GM12874 (cell line): ENCODE measurements at regions not wholly inside any gene's neighbourhood (a gene's known extent, or its start where the extent isn't known, plus 50 kb on each side); places are given as distances from the start of the nearest gene placed in this dataset.

Source experiments
- TF ChIP-seq, protein P1 (sequence below): IDR thresholded peaks from 2 replicates; pipeline ENCODE4 v1.5.1; 2011; ENCODE audit warnings: low read depth, mild to moderate bottlenecking, control low read depth, low read length, moderate library complexity; ENCODE audit not compliant: insufficient read depth

DNA sequence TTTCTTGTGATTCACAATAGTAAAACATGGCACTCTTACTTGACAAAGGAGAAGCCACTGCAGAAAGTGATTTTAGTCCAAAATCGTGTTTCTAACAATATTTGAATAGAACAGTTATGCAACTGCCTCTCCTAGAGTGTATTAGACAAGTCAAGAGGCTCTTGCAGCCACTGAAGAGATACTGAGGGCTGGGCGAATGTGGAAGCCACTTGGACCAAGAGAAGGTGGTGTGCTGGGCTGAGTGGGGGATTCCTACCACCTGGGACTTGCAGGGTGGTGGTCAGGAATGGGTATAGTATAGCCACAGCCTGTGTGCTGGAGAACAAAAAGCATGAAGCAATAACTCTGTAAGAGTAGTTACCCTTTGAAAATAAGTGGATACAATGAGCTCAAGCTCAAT lies 223.8 kb upstream of the DNAJC19 start:
- TF ChIP-seq, protein P1, sequence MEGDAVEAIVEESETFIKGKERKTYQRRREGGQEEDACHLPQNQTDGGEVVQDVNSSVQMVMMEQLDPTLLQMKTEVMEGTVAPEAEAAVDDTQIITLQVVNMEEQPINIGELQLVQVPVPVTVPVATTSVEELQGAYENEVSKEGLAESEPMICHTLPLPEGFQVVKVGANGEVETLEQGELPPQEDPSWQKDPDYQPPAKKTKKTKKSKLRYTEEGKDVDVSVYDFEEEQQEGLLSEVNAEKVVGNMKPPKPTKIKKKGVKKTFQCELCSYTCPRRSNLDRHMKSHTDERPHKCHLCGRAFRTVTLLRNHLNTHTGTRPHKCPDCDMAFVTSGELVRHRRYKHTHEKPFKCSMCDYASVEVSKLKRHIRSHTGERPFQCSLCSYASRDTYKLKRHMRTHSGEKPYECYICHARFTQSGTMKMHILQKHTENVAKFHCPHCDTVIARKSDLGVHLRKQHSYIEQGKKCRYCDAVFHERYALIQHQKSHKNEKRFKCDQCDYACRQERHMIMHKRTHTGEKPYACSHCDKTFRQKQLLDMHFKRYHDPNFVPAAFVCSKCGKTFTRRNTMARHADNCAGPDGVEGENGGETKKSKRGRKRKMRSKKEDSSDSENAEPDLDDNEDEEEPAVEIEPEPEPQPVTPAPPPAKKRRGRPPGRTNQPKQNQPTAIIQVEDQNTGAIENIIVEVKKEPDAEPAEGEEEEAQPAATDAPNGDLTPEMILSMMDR, result no peak

DNA sequence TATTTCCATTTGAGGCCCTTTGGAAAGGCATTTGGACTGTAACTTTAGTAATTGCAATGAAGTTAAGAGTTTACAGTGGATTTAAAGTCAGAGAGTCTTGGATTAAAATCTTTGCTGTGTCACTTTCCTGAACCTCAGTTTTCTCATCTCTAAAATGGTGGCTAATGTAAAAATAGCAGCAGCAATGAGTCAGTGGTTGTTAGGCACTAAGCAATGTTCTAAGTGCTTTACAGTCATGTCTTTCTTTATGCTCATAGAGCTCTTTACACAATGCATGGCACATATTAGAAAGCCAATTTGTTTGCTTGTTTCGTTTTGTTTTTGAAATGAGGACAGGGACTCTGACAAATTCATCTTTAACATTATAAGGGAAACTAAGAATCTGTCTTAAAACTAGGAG lies 222.7 kb upstream of the DNAJC19 start:
- TF ChIP-seq, protein P1, result no peak

DNA sequence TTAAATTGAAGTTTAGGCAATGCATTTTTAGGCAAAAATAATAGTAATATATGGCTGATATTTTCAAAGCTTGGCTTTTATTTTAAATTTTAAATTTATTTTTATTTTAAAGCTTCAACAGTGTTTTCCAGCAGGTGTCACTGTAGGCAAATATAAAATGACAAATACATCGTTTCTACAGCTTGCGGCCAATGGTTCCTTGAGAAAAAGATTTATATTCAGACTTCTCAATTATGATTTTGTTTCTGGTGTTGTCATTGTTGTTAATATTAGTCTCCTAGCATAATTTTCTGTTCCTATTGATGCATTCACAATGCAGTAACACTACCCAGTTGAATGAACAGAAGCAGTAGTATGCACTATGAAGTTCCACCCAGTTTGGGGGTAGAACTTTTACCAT lies 220.7 kb upstream of the DNAJC19 start:
- TF ChIP-seq, protein P1, result no peak

DNA sequence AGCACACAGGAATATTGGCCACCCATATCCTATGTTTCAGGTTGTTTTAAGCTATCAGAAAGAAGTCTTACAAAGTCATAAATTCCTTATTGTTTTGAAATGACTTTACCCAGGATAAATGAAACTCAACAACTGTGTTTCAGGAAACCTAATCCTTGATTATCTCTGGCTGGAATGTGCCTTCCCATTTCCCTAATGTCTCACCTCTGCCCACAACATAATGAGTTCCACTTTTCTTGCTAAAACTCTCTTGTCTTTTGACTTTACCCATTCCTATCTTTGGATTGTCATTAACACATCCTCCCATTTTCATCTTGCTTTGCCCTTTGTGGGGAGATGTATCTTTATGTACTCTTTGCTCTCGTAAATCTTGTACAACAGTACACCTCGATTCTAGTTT lies 200.0 kb upstream of the DNAJC19 start:
- TF ChIP-seq, protein P1, result no peak

DNA sequence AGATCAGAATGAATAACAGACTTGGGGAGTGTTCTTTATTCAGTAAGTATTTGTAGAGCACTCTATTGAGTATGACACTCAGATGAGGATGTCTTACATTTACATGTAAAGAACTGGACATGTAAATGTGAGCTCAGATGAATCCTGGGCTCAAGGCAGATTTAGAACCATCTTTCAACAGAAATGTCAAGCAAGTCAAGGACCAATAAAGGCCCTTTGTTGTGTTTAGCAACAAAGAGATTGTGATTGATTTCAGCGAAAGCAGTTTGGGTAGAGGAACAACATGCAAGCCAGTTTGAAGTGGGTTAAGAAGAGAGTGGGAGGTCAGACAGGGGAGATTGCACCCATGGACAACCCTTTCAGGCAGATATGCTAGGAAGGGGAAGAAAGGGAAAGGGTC lies 194.2 kb upstream of the DNAJC19 start:
- TF ChIP-seq, protein P1, result no peak

DNA sequence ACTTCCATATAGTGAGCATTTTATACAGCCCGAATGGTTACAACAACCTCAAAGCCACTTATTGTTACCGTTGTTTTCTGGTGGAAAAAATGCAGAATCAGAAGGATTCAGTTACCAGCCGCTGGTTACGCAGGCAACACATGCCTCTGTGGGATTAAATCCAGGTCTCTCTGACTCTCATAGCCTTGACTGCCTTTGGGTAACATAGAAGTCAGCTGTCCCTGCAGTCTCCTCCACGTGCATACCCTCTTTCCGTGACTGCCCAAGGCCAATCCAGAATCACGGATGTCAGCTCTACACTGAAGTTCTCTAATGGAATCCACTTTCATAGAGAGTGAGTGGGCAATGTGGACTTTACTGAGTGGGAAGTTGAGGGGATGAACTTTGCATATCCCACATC lies 189.5 kb upstream of the DNAJC19 start:
- TF ChIP-seq, protein P1, result no peak

DNA sequence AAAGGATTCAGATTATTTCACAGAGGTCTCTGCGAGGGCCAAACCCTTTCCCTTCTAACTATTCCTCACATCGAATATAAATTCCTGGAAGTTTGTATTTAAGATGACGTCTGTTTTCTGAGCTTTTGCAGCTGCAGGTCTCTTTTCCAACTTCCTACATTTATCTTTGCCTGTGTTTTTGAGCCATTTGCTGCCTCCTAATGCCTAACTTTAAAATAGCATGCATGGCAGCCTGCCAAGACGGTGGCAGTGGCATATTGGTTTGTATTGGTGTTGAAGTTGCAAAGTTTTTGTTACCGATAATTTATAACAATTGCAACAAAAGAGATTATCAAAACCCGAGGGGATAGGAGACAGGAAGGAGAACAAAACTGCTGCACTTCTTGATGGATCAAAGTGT lies 187.1 kb upstream of the DNAJC19 start:
- TF ChIP-seq, protein P1, result peak; percentile 25; the same call in 1 of the 2 replicates
